GM18505 (cell line): ENCODE measurements at regions not wholly inside any gene's neighbourhood (a gene's known extent, or its start where the extent isn't known, plus 50 kb on each side); places are given as distances from the start of the nearest gene placed in this dataset.
"Not testable (repeated sequence)": the region's sequence is repeated elsewhere in the genome, so short reads cannot be mapped to it uniquely, and the experiment has no call there.

Experiments used
- ATAC-seq: cut with Tn5 transposase; IDR thresholded peaks from one replicate; pipeline ENCODE4 v1.9.1; 2021; ENCODE audit not compliant: unreplicated experiment

DNA sequence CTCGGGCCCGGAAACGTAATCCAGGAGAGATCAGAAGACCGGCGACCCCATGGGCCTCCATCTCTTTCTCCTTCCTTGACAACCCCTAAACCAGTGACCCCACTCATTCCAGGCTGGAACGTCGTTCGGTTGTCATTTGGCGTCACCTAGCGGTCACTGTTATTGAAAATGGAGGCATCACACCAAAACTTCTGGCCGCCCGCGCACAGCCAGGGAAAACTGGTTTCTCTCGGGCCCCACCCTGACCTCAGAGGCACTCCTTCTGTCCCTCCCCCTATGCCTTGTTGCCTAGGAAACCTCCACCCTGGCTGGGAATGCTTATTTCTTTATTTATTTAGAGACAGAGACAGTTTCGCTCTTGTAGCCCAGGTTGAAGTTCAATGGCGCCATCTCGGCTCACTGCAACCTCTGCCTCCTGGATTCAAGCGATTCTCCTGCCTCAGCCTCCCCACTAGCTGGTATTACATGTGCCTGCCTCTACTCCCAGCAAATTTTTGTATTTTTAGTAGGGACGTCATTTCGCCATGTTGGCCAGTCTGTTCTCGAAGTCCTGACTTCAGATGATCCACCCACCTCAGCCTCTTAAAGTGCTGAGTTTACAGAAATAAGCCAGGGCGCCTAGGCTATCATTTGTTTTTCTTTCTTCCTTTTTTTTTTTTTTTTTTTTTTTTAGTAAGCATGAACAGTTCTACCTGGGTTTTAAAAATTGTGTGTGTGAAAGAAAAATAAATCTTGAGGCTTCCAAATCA lies 2144.1 kb upstream of the TPTE start:
- ATAC-seq, result peak; percentile 72

DNA sequence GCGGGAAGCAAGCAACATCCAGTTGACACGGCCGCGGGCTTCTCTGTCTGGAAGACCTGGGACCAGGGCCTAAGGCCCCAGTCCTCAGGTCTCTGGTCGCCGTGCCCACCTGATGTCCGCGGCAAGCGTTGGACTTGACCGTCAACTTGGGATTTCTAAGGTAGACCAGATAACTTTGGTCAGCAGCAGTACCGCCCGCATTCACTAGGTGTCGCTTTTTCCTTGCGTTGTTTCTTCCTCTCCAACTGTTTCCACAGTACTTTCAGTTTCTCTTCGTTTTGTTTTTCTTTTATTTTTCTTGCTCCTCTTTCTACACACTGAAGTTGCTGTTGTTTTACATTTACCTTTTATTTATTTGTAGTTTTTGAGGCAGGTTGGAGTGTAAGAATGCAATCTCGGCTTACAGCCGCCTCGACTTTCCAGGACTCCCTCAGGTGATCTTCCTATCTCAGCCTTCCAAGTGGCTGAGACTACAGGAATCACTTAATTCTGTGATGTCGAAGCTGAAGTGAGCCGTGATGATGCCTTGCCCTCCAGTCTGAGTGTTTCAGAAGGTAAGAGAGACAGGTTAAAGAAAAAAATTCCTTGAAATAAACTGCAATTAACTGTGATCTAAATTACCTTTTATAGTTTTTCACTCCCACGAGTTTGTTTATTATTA lies 2140.8 kb upstream of the TPTE start:
- peak; percentile 44 for ATAC-seq

DNA sequence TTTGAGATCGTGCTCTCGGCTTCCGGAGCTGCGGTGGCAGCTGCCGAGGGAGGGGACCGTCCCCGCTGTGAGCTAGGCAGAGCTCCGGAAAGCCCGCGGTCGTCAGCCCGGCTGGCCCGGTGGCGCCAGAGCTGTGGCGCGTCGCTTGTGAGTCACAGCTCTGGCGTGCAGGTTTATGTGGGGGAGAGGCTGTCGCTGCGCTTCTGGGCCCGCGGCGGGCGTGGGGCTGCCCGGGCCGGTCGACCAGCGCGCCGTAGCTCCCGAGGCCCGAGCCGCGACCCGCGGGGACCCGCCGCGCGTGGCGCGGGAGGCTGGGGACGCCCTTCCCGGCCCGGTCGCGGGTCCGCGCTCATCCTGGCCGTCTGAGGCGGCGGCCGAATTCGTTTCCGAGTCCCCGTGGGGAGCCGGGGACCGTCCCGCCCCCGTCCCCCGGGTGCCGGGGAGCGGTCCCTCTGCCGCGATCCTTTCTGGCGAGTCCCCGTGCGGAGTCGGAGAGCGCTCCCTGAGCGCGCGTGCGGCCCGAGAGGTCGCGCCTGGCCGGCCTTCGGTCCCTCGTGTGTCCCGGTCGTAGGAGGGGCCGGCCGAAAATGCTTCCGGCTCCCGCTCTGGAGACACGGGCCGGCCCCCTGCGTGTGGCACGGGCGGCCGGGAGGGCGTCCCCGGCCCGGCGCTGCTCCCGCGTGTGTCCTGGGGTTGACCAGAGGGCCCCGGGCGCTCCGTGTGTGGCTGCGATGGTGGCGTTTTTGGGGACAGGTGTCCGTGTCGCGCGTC lies 2133.0 kb upstream of the TPTE start:
- not testable (repeated sequence) for ATAC-seq

DNA sequence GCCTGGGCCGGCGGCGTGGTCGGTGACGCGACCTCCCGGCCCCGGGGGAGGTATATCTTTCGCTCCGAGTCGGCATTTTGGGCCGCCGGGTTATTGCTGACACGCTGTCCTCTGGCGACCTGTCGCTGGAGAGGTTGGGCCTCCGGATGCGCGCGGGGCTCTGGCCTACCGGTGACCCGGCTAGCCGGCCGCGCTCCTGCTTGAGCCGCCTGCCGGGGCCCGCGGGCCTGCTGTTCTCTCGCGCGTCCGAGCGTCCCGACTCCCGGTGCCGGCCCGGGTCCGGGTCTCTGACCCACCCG lies 2132.5 kb upstream of the TPTE start:
- not testable (repeated sequence) for ATAC-seq

DNA sequence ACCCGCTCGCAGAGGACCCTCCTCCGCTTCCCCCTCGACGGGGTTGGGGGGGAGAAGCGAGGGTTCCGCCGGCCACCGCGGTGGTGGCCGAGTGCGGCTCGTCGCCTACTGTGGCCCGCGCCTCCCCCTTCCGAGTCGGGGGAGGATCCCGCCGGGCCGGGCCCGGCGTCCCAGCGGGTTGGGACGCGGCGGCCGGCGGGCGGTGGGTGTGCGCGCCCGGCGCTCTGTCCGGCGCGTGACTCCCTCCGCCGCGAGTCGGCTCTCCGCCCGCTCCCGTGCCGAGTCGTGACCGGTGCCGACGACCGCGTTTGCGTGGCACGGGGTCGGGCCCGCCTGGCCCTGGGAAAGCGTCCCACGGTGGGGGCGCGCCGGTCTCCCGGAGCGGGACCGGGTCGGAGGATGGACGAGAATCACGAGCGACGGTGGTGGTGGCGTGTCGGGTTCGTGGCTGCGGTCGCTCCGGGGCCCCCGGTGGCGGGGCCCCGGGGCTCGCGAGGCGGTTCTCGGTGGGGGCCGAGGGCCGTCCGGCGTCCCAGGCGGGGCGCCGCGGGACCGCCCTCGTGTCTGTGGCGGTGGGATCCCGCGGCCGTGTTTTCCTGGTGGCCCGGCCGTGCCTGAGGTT lies 2130.7 kb upstream of the TPTE start:
- not testable (repeated sequence) for ATAC-seq

DNA sequence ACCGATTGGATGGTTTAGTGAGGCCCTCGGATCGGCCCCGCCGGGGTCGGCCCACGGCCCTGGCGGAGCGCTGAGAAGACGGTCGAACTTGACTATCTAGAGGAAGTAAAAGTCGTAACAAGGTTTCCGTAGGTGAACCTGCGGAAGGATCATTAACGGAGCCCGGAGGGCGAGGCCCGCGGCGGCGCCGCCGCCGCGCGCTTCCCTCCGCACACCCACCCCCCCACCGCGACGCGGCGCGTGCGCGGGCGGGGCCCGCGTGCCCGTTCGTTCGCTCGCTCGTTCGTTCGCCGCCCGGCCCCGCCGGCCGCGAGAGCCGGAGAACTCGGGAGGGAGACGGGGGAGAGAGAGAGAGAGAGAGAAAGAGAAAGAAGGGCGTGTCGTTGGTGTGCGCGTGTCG lies 2127.0 kb upstream of the TPTE start:
- ATAC-seq, result not testable (repeated sequence)

DNA sequence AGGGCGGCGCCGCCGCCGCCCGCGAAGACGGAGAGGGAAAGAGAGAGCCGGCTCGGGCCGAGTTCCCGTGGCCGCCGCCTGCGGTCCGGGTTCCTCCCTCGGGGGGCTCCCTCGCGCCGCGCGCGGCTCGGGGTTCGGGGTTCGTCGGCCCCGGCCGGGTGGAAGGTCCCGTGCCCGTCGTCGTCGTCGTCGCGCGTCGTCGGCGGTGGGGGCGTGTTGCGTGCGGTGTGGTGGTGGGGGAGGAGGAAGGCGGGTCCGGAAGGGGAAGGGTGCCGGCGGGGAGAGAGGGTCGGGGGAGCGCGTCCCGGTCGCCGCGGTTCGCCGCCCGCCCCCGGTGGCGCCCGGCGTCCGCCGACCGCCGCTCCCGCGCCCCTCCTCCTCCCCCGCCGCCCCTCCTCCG lies 2125.4 kb upstream of the TPTE start:
- not testable (repeated sequence) for ATAC-seq

DNA sequence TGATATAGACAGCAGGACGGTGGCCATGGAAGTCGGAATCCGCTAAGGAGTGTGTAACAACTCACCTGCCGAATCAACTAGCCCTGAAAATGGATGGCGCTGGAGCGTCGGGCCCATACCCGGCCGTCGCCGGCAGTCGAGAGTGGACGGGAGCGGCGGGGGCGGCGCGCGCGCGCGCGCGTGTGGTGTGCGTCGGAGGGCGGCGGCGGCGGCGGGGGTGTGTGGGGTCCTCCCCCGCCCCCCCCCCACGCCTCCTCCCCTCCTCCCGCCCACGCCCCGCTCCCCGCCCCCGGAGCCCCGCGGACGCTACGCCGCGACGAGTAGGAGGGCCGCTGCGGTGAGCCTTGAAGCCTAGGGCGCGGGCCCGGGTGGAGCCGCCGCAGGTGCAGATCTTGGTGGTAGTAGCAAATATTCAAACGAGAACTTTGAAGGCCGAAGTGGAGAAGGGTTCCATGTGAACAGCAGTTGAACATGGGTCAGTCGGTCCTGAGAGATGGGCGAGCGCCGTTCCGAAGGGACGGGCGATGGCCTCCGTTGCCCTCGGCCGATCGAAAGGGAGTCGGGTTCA lies 2122.4 kb upstream of the TPTE start:
- not testable (repeated sequence) for ATAC-seq

DNA sequence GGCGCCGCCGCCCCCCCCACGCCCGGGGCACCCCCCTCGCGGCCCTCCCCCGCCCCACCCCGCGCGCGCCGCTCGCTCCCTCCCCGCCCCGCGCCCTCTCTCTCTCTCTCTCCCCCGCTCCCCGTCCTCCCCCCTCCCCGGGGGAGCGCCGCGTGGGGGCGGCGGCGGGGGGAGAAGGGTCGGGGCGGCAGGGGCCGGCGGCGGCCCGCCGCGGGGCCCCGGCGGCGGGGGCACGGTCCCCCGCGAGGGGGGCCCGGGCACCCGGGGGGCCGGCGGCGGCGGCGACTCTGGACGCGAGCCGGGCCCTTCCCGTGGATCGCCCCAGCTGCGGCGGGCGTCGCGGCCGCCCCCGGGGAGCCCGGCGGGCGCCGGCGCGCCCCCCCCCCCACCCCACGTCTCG lies 2121.5 kb upstream of the TPTE start:
- ATAC-seq, result not testable (repeated sequence)

DNA sequence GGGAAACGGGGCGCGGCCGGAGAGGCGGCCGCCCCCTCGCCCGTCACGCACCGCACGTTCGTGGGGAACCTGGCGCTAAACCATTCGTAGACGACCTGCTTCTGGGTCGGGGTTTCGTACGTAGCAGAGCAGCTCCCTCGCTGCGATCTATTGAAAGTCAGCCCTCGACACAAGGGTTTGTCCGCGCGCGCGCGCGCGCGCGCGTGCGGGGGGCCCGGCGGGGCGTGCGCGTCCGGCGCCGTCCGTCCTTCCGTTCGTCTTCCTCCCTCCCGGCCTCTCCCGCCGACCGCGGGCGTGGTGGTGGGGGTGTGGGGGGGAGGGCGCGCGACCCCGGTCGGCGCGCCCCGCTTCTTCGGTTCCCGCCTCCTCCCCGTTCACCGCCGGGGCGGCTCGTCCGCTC lies 2119.6 kb upstream of the TPTE start:
- ATAC-seq, result not testable (repeated sequence)

DNA sequence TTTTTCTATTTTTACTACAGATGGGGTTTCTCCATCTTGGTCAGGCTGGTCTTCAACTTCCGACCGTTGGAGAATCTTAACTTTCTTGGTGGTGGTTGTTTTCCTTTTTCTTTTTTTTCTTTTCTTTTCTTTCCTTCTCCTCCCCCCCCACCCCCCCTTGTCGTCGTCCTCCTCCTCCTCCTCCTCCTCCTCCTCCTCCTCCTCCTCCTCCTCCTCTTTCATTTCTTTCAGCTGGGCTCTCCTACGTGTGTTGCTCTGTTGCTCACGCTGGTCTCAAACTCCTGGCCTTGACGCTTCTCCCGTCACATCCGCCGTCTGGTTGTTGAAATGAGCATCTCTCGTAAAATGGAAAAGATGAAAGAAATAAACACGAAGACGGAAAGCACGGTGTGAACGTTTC lies 2115.1 kb upstream of the TPTE start:
- not testable (repeated sequence) for ATAC-seq

DNA sequence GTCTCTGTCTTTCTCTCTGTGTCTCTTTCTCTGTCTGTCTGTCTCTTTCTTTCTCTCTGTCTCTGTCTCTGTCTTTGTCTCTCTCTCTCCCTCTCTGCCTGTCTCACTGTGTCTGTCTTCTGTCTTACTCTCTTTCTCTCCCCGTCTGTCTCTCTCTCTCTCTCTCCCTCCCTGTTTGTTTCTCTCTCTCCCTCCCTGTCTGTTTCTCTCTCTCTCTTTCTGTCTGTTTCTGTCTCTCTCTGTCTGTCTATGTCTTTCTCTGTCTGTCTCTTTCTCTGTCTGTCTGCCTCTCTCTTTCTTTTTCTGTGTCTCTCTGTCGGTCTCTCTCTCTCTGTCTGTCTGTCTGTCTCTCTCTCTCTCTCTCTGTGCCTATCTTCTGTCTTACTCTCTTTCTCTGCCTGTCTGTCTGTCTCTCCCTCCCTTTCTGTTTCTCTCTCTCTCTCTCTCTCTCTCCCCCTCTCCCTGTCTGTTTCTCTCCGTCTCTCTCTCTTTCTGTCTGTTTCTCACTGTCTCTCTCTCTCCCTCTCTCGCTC lies 2110.2 kb upstream of the TPTE start:
- ATAC-seq, result not testable (repeated sequence)

DNA sequence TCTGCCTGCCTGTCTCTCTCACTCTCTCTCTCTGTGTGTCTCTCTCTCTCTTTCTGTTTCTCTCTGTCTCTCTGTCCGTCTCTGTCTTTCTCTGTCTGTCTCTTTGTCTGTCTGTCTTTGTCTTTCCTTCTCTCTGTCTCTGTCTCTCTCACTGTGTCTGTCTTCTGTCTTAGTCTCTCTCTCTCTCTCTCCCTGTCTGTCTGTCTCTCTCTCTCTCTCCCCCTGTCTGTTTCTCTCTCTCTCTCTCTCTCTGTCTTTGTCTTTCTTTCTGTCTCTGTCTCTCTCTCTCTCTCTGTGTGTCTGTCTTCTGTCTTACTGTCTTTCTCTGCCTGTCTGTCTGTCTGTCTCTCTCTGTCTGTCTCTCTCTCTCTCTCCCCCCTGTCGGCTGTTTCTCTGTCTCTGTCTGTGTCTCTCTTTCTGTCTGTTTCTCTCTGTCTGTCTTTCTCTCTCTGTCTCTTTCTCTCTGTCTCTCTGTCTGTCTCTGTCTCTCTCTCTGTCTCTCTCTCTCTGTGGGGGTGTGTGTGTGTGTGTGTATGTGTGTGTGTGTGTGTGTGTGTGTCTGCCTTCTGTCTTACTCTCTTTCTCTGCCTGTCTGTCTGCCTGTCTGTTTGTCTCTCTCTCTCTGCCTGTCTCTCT lies 2101.3 kb upstream of the TPTE start:
- peak; percentile 87 for ATAC-seq

DNA sequence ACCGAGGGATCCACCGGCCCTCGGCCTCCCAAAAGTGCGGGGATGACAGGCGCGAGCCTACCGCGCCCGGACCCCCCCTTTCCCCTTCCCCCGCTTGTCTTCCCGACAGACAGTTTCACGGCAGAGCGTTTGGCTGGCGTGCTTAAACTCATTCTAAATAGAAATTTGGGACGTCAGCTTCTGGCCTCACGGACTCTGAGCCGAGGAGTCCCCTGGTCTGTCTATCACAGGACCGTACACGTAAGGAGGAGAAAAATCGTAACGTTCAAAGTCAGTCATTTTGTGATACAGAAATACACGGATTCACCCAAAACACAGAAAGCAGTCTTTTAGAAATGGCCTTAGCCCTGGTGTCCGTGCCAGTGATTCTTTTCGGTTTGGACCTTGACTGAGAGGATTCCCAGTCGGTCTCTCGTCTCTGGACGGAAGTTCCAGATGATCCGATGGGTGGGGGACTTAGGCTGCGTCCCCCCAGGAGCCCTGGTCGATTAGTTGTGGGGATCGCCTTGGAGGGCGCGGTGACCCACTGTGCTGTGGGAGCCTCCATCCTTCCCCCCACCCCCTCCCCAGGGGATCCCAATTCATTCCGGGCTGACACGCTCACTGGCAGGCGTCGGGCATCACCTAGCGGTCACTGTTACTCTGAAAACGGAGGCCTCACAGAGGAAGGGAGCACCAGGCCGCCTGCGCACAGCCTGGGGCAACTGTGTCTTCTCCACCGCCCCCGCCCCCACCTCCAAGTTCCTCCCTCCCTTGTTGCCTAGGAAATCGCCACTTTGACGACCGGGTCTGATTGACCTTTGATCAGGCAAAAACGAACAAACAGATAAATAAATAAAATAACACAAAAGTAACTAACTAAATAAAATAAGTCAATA lies 2093.4 kb upstream of the TPTE start:
- ATAC-seq, result peak; percentile 37

DNA sequence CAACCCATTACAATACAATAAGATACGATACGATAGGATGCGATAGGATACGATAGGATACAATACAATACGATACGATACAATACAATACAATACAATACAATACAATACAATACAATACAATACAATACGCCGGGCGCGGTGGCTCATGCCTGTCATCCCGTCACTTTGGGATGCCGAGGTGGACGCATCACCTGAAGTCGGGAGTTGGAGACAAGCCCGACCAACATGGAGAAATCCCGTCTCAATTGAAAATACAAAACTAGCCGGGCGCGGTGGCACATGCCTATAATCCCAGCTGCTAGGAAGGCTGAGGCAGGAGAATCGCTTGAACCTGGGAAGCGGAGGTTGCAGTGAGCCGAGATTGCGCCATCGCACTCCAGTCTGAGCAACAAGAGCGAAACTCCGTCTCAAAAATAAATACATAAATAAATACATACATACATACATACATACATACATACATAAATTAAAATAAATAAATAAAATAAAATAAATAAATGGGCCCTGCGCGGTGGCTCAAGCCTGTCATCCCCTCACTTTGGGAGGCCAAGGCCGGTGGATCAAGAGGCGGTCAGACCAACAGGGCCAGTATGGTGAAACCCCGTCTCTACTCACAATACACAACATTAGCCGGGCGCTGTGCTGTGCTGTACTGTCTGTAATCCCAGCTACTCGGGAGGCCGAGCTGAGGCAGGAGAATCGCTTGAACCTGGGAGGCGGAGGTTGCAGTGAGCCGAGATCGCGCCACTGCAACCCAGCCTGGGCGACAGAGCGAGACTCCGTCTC lies 2092.5 kb upstream of the TPTE start:
- peak; percentile 74 for ATAC-seq

DNA sequence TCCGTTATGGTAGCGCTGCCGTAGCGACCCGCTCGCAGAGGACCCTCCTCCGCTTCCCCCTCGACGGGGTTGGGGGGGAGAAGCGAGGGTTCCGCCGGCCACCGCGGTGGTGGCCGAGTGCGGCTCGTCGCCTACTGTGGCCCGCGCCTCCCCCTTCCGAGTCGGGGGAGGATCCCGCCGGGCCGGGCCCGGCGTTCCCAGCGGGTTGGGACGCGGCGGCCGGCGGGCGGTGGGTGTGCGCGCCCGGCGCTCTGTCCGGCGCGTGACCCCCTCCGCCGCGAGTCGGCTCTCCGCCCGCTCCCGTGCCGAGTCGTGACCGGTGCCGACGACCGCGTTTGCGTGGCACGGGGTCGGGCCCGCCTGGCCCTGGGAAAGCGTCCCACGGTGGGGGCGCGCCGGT lies 2086.7 kb upstream of the TPTE start:
- ATAC-seq, result not testable (repeated sequence)

DNA sequence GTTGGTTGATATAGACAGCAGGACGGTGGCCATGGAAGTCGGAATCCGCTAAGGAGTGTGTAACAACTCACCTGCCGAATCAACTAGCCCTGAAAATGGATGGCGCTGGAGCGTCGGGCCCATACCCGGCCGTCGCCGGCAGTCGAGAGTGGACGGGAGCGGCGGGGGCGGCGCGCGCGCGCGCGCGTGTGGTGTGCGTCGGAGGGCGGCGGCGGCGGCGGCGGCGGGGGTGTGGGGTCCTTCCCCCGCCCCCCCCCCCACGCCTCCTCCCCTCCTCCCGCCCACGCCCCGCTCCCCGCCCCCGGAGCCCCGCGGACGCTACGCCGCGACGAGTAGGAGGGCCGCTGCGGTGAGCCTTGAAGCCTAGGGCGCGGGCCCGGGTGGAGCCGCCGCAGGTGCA lies 2078.3 kb upstream of the TPTE start:
- not testable (repeated sequence) for ATAC-seq

DNA sequence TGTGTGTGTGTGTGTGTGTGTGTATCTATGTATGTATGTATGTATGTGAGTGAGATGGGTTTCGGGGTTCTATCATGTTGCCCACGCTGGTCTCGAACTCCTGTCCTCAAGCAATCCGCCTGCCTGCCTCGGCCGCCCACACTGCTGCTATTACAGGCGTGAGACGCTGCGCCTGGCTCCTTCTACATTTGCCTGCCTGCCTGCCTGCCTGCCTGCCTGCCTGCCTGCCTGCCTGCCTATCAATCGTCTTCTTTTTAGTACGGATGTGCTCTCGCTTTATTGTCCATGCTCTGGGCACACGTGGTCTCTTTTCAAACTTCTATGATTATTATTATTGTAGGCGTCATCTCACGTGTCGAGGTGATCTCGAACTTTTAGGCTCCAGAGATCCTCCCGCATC lies 2071.6 kb upstream of the TPTE start:
- ATAC-seq, result not testable (repeated sequence)
